Astrocyte of the hippocampus (primary cell): ENCODE measurements at regions not wholly inside any gene's neighbourhood (a gene's known extent, or its start where the extent isn't known, plus 50 kb on each side); places are given as distances from the start of the nearest gene placed in this dataset.

Source experiments
- DNase-seq: peaks from one replicate; pipeline ENCODE4 v3.0.0; 2011; ENCODE audit warnings: low read depth, low spot score

- no peak for DNase-seq
These were observed 51.8 kb upstream of the BCOR start for GRCh38 chrX:40149286-40150175.

- no peak for DNase-seq
These were observed 50.9 kb upstream of the BCOR start for GRCh38 chrX:40148385-40149285.

- DNase-seq, result no peak
These were observed 50.2 kb upstream of the BCOR start for GRCh38 chrX:40147971-40148370.
